ENCODE measurements at regions not wholly inside any gene's neighbourhood (a gene's known extent, or its start where the extent isn't known, plus 50 kb on each side); places are given as distances from the start of the nearest gene placed in this dataset.

DNA sequence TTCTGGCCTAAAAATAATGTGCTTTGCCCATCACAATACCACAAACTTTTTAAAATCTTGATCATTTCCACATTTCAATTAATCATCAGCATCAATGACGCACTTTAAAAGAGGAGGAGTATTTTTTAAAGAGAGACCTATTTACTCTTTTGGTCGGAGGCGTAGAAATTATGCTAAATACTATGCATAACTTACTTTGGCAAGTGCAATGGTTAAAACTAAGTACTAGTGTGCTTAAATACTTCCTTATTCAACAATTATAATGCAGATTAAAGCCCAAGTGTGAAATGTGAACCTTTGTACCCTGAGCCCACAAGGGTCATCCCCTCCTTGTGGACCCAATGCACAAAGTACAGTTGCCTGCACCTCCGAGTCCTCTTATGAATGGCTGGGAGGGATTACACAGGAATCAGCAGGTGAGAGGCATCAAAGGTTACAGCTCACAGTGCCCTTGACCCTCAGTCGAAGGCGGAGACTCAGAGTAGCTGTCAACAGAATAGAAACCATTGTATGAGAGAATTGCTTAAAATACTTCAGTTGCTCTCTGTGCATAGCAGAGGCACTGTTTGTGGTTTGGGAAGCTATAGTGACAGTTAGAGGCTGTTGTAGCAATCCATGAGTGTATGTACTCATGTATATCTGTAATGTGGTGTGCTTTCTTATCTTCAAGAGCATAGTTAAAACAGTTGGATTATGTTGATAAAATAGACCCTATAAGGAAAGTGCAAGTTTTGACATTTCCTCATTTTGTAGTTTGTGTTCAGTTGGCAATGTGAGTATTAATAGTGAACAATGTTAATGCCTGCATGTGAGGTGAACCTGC, 151.7 kb upstream of the ITGA4 start (continued):
- TF ChIP-seq, protein P1, sequence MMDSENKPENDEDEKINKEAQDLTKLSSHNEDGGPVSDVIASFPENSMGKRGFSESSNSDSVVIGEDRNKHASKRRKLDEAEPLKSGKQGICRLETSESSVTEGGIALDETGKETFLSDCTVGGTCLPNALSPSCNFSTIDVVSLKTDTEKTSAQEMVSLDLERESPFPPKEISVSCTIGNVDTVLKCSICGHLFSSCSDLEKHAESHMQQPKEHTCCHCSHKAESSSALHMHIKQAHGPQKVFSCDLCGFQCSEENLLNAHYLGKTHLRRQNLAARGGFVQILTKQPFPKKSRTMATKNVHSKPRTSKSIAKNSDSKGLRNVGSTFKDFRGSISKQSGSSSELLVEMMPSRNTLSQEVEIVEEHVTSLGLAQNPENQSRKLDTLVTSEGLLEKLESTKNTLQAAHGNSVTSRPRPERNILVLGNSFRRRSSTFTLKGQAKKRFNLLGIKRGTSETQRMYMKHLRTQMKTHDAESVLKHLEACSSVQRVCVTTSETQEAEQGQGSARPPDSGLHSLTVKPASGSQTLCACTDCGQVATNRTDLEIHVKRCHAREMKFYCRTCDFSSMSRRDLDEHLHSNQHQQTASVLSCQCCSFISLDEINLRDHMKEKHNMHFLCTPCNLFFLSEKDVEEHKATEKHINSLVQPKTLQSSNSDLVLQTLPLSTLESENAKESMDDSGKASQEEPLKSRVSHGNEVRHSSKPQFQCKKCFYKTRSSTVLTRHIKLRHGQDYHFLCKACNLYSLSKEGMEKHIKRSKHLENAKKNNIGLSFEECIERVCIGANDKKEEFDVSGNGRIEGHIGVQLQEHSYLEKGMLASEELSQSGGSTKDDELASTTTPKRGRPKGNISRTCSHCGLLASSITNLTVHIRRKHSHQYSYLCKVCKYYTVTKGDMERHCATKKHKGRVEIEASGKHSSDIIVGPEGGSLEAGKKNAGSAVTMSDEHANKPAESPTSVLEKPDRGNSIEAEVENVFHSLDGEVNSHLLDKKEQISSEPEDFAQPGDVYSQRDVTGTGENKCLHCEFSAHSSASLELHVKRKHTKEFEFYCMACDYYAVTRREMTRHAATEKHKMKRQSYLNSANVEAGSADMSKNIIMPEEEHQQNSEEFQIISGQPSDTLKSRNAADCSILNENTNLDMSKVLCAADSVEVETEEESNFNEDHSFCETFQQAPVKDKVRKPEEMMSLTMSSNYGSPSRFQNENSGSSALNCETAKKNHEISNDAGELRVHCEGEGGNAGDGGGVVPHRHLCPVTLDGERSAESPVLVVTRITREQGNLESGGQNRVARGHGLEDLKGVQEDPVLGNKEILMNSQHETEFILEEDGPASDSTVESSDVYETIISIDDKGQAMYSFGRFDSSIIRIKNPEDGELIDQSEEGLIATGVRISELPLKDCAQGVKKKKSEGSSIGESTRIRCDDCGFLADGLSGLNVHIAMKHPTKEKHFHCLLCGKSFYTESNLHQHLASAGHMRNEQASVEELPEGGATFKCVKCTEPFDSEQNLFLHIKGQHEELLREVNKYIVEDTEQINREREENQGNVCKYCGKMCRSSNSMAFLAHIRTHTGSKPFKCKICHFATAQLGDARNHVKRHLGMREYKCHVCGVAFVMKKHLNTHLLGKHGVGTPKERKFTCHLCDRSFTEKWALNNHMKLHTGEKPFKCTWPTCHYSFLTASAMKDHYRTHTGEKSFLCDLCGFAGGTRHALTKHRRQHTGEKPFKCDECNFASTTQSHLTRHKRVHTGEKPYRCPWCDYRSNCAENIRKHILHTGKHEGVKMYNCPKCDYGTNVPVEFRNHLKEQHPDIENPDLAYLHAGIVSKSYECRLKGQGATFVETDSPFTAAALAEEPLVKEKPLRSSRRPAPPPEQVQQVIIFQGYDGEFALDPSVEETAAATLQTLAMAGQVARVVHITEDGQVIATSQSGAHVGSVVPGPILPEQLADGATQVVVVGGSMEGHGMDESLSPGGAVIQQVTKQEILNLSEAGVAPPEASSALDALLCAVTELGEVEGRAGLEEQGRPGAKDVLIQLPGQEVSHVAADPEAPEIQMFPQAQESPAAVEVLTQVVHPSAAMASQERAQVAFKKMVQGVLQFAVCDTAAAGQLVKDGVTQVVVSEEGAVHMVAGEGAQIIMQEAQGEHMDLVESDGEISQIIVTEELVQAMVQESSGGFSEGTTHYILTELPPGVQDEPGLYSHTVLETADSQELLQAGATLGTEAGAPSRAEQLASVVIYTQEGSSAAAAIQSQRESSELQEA (CRISPR knock-in tag; IDR thresholded peaks at IDR 0.05; ENCODE audit: not compliant biosample characterization), result no peak
- TF ChIP-seq SETDB1 (CRISPR knock-in tag; IDR thresholded peaks at IDR 0.05; ENCODE audit: borderline replicate concordance), result no peak
- no peak; the same call in 1 of the 2 replicates for TF ChIP-seq TCF7L2 (IDR thresholded peaks at IDR 0.05; ENCODE audit: low read depth, low read length)
- TF ChIP-seq ZNF33A (CRISPR knock-in tag; IDR thresholded peaks at IDR 0.05; ENCODE audit: borderline replicate concordance), result no peak
- TF ChIP-seq ZNF235 (CRISPR knock-in tag; IDR thresholded peaks at IDR 0.05; ENCODE audit: borderline replicate concordance), result no peak
- TF ChIP-seq, protein P2, sequence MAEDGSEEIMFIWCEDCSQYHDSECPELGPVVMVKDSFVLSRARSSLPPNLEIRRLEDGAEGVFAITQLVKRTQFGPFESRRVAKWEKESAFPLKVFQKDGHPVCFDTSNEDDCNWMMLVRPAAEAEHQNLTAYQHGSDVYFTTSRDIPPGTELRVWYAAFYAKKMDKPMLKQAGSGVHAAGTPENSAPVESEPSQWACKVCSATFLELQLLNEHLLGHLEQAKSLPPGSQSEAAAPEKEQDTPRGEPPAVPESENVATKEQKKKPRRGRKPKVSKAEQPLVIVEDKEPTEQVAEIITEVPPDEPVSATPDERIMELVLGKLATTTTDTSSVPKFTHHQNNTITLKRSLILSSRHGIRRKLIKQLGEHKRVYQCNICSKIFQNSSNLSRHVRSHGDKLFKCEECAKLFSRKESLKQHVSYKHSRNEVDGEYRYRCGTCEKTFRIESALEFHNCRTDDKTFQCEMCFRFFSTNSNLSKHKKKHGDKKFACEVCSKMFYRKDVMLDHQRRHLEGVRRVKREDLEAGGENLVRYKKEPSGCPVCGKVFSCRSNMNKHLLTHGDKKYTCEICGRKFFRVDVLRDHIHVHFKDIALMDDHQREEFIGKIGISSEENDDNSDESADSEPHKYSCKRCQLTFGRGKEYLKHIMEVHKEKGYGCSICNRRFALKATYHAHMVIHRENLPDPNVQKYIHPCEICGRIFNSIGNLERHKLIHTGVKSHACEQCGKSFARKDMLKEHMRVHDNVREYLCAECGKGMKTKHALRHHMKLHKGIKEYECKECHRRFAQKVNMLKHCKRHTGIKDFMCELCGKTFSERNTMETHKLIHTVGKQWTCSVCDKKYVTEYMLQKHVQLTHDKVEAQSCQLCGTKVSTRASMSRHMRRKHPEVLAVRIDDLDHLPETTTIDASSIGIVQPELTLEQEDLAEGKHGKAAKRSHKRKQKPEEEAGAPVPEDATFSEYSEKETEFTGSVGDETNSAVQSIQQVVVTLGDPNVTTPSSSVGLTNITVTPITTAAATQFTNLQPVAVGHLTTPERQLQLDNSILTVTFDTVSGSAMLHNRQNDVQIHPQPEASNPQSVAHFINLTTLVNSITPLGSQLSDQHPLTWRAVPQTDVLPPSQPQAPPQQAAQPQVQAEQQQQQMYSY (CRISPR knock-in tag; IDR thresholded peaks at IDR 0.05), result no peak
- TF ChIP-seq RELA (CRISPR knock-in tag; IDR thresholded peaks at IDR 0.05), result no peak
- no peak for TF ChIP-seq ZNF20 (CRISPR knock-in tag; IDR thresholded peaks at IDR 0.05)
- no peak for TF ChIP-seq ZNF879 (CRISPR knock-in tag; IDR thresholded peaks at IDR 0.05)
- no peak; the same call in 1 of the 2 replicates for TF ChIP-seq GMEB1 (CRISPR knock-in tag; IDR thresholded peaks at IDR 0.05; ENCODE audit: borderline replicate concordance)

All from HepG2 (cell line).